ENCODE measurements at regions not wholly inside any gene's neighbourhood (a gene's known extent, or its start where the extent isn't known, plus 50 kb on each side); places are given as distances from the start of the nearest gene placed in this dataset.

DNA sequence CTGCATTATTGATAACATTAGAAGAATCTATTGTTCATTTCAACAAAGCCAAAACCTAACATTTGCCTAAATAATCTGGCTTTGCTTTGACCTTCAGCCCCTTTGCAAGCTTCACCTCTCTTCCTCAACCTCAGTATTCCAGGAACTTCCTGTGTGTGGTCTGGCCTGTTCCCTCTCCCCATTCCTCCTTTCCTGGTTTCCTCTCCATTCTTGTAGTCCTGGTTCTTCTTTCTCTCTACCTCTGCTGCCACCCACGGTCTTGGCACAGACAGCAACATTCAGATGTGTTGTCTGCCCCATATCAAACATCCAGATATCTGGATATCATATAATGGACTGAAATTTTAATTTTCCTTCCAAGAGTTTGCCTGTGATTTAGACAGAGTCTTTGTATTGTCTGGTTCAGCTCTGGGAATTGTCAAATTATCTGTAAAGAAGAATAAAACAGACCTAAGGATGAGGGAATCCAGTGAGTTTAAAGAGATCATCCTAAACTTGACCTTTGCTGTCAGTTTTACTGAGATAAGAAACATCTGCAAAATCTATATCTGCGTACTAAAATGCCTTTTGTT is 148.1 kb upstream of the KCTD3 start:
- no peak overlapping the region for H3K4me3 ChIP-seq (ENCODE audit: low read length in 2 of 2)
- H2AK5ac ChIP-seq (ENCODE audit: low read depth, low read length) = no peak overlapping the region
- no peak overlapping the region for H3K27ac ChIP-seq (replicated peaks; ENCODE audit: low read length)
- H2BK5ac ChIP-seq (ENCODE audit: low read length) = no peak overlapping the region
- no peak overlapping the region for H4K91ac ChIP-seq (ENCODE audit: low read depth, low read length, poor library complexity)
- no peaks in the 10 kb centered on the region for H3K79me1 ChIP-seq (ENCODE audit: low read depth, low read length)
- no peak overlapping the region for H2BK15ac ChIP-seq (ENCODE audit: low read length)
- H3K23ac ChIP-seq (ENCODE audit: low read depth, low read length, poor library complexity) = no peak overlapping the region
- WGBS, 2 donors (ENCODE audit: extremely low coverage in 2 of 2, insufficient read length in 2 of 2, insufficient replicate concordance in 1 of 2) = no CpG with 5 or more reads among the region's 2 CpGs
- no peak for DNase-seq (ENCODE audit: low spot score)
- no peak overlapping the region for H3K9ac ChIP-seq (ENCODE audit: low read depth, low read length, poor library complexity)
- H3K4ac ChIP-seq (ENCODE audit: low read length) = no peak overlapping the region
- H4K8ac ChIP-seq (ENCODE audit: low read depth, low read length) = no peak overlapping the region
- no peak overlapping the region for H3K18ac ChIP-seq (ENCODE audit: low read length)
- H2BK12ac ChIP-seq (ENCODE audit: low read length) = no peak overlapping the region
- peaks cover 0 to 5% of the 10 kb centered on the region in 2 donors for H3K4me1 ChIP-seq (ENCODE audit: control insufficient read depth in 2 of 2, insufficient read depth in 1 of 2, low read depth in 1 of 2, low read length in 2 of 2)
- H3K14ac ChIP-seq (ENCODE audit: low read length) = no peak overlapping the region
- H3K27me3 ChIP-seq (ENCODE audit: control insufficient read depth in 3 of 3, insufficient read depth in 3 of 3, low read depth in 1 of 3, low read length in 3 of 3) = no peaks in the 10 kb centered on the region
- H3K36me3 ChIP-seq (replicated peaks in 1 of 2; ENCODE audit: control insufficient read depth in 2 of 2, insufficient read depth in 2 of 2, low read length in 2 of 2) = no peaks in the 10 kb centered on the region
- H2BK120ac ChIP-seq (ENCODE audit: low read depth, low read length) = no peak overlapping the region
- no peak overlapping the region for H2AFZ ChIP-seq (ENCODE audit: low read length)
- H3K9me3 ChIP-seq (replicated peaks in 1 of 2; ENCODE audit: control insufficient read depth in 2 of 2, insufficient read depth in 1 of 2, low read depth in 1 of 2, low read length in 2 of 2) = no peaks in the 10 kb centered on the region
- H3K4me2 ChIP-seq (ENCODE audit: insufficient read depth, low read length, poor library complexity, severe bottlenecking) = no peak overlapping the region

DNA sequence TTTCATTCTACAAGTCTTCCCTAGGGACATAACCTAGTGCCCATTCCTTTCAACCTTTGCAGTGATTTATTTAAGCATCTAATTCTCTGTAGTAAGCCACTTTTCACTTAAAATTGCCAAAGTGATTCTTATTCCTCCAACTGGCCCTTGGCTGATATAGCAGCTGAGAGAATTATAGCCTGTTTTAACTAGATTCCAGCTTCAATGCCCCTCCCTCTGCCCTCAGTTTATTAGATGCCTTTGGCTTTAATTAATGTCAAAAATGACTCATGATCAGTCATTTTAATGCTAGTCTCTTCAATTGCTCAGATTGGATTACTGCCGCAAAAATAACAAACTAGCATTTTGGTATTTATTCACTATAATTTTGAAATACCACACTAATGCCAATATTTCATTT is 145.4 kb upstream of the KCTD3 start:
- no peak overlapping the region for H3K14ac ChIP-seq (ENCODE audit: low read length)
- H3K23ac ChIP-seq (ENCODE audit: low read depth, low read length, poor library complexity) = no peak overlapping the region
- H3K27me3 ChIP-seq (ENCODE audit: control insufficient read depth in 3 of 3, insufficient read depth in 3 of 3, low read depth in 1 of 3, low read length in 3 of 3) = no peaks in the 10 kb centered on the region
- H3K9me3 ChIP-seq (replicated peaks in 1 of 2; ENCODE audit: control insufficient read depth in 2 of 2, insufficient read depth in 1 of 2, low read depth in 1 of 2, low read length in 2 of 2) = no peaks in the 10 kb centered on the region
- H3K27ac ChIP-seq (replicated peaks; ENCODE audit: low read length) = no peak overlapping the region
- H3K79me1 ChIP-seq (ENCODE audit: low read depth, low read length) = no peaks in the 10 kb centered on the region
- H3K4me3 ChIP-seq (ENCODE audit: low read length in 2 of 2) = no peak overlapping the region
- no peak overlapping the region for H2AK5ac ChIP-seq (ENCODE audit: low read depth, low read length)
- H3K18ac ChIP-seq (ENCODE audit: low read length) = no peak overlapping the region
- no peak overlapping the region for H3K4ac ChIP-seq (ENCODE audit: low read length)
- DNase-seq (ENCODE audit: low spot score) = no peak
- no peak overlapping the region for H2BK15ac ChIP-seq (ENCODE audit: low read length)
- WGBS, 2 donors (ENCODE audit: extremely low coverage in 2 of 2, insufficient read length in 2 of 2, insufficient replicate concordance in 1 of 2) = no CpG with 5 or more reads among the region's 1 CpG
- no peak overlapping the region for H3K9ac ChIP-seq (ENCODE audit: low read depth, low read length, poor library complexity)
- no peak overlapping the region for H2BK12ac ChIP-seq (ENCODE audit: low read length)
- H2AFZ ChIP-seq (ENCODE audit: low read length) = no peak overlapping the region
- H4K91ac ChIP-seq (ENCODE audit: low read depth, low read length, poor library complexity) = no peak overlapping the region
- no peak overlapping the region for H2BK5ac ChIP-seq (ENCODE audit: low read length)
- H3K36me3 ChIP-seq (replicated peaks in 1 of 2; ENCODE audit: control insufficient read depth in 2 of 2, insufficient read depth in 2 of 2, low read length in 2 of 2) = no peaks in the 10 kb centered on the region
- no peak overlapping the region for H4K8ac ChIP-seq (ENCODE audit: low read depth, low read length)
- H3K4me2 ChIP-seq (ENCODE audit: insufficient read depth, low read length, poor library complexity, severe bottlenecking) = no peak overlapping the region
- peaks cover 0 to 5% of the 10 kb centered on the region in 2 donors for H3K4me1 ChIP-seq (ENCODE audit: control insufficient read depth in 2 of 2, insufficient read depth in 1 of 2, low read depth in 1 of 2, low read length in 2 of 2)
- no peak overlapping the region for H2BK120ac ChIP-seq (ENCODE audit: low read depth, low read length)

DNA sequence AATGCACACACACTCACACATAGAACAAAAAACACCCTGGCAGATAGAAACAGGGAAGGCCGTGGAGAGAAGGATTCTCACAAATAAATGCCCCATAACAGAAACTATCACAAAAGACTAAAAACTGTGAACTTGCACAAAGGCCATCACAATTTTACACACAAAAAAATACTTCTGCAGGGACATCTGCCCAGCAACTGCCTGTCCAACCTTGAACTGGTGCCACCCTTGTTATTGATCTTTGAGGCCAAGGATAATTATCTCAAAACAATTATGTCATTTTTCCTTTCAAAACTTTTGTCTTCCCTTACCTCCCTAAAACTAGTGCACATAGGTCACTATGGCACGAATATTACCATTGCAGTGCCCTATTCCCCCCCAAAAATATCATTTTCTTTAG is 143.8 kb upstream of the KCTD3 start:
- Histone ChIP-seq H3K18ac (ENCODE audit: low read length) (no peak overlapping the region), H2AK5ac (ENCODE audit: low read depth, low read length) (no peak overlapping the region), H3K14ac (ENCODE audit: low read length) (no peak overlapping the region), H2AFZ (ENCODE audit: low read length) (no peak overlapping the region), H3K4me1 (ENCODE audit: control insufficient read depth in 2 of 2, insufficient read depth in 1 of 2, low read depth in 1 of 2, low read length in 2 of 2) (peaks cover 0 to 5% of the 10 kb centered on the region in 2 donors), H3K27me3 (ENCODE audit: control insufficient read depth in 3 of 3, insufficient read depth in 3 of 3, low read depth in 1 of 3, low read length in 3 of 3) (no peaks in the 10 kb centered on the region), H3K4ac (ENCODE audit: low read length) (no peak overlapping the region), H3K23ac (ENCODE audit: low read depth, low read length, poor library complexity) (no peak overlapping the region), H3K9ac (ENCODE audit: low read depth, low read length, poor library complexity) (no peak overlapping the region), H2BK12ac (ENCODE audit: low read length) (no peak overlapping the region), H3K27ac (replicated peaks; ENCODE audit: low read length) (no peak overlapping the region), H2BK120ac (ENCODE audit: low read depth, low read length) (no peak overlapping the region), H3K9me3 (replicated peaks in 1 of 2; ENCODE audit: control insufficient read depth in 2 of 2, insufficient read depth in 1 of 2, low read depth in 1 of 2, low read length in 2 of 2) (no peaks in the 10 kb centered on the region), H3K36me3 (replicated peaks in 1 of 2; ENCODE audit: control insufficient read depth in 2 of 2, insufficient read depth in 2 of 2, low read length in 2 of 2) (no peaks in the 10 kb centered on the region), H3K4me2 (ENCODE audit: insufficient read depth, low read length, poor library complexity, severe bottlenecking) (no peak overlapping the region), H3K4me3 (ENCODE audit: low read length in 2 of 2) (no peak overlapping the region), H4K91ac (ENCODE audit: low read depth, low read length, poor library complexity) (no peak overlapping the region), H3K79me1 (ENCODE audit: low read depth, low read length) (no peaks in the 10 kb centered on the region), H2BK15ac (ENCODE audit: low read length) (no peak overlapping the region), H4K8ac (ENCODE audit: low read depth, low read length) (no peak overlapping the region), H2BK5ac (ENCODE audit: low read length) (no peak overlapping the region)
- no peak for DNase-seq (ENCODE audit: low spot score)
- no CpG with 5 or more reads among the region's 2 CpGs for WGBS, 2 donors (ENCODE audit: extremely low coverage in 2 of 2, insufficient read length in 2 of 2, insufficient replicate concordance in 1 of 2)

DNA sequence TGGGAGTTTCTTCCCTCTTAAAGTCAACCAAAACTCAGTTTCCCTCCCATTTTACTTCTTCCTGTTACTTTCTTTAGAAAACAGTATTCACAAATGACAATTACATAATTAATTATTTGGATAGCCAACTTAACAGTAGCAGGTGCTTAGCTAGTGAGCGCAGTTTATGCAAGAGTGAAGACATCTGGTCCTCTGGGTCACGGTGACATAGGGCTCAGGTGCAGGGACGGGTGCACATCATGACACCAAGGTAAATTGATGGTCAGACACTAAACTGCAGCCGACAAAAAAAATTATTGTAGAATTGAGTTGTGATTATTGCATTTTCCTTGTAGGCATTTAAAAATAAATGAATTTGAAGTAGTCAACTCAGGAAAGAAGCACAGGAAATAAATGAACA is 142.0 kb upstream of the KCTD3 start:
- no peaks in the 10 kb centered on the region for H3K36me3 ChIP-seq (replicated peaks in 1 of 2; ENCODE audit: control insufficient read depth in 2 of 2, insufficient read depth in 2 of 2, low read length in 2 of 2)

More for the DNA sequence above, 142.0 kb upstream of the KCTD3 start:
- no peak overlapping the region for H2AK5ac ChIP-seq (ENCODE audit: low read depth, low read length)
- no peak overlapping the region for H3K14ac ChIP-seq (ENCODE audit: low read length)
- no peak overlapping the region for H2BK5ac ChIP-seq (ENCODE audit: low read length)
- H3K27ac ChIP-seq (replicated peaks; ENCODE audit: low read length) = no peak overlapping the region
- H2BK15ac ChIP-seq (ENCODE audit: low read length) = no peak overlapping the region
- H2BK120ac ChIP-seq (ENCODE audit: low read depth, low read length) = no peak overlapping the region
- H2AFZ ChIP-seq (ENCODE audit: low read length) = no peak overlapping the region
- no peak overlapping the region for H3K23ac ChIP-seq (ENCODE audit: low read depth, low read length, poor library complexity)
- DNase-seq (ENCODE audit: low spot score) = no peak
- no peaks in the 10 kb centered on the region for H3K27me3 ChIP-seq (ENCODE audit: control insufficient read depth in 3 of 3, insufficient read depth in 3 of 3, low read depth in 1 of 3, low read length in 3 of 3)
- H3K4me1 ChIP-seq (ENCODE audit: control insufficient read depth in 2 of 2, insufficient read depth in 1 of 2, low read depth in 1 of 2, low read length in 2 of 2) = peaks cover 0 to 5% of the 10 kb centered on the region in 2 donors
- no peak overlapping the region for H3K18ac ChIP-seq (ENCODE audit: low read length)
- H3K4me2 ChIP-seq (ENCODE audit: insufficient read depth, low read length, poor library complexity, severe bottlenecking) = no peak overlapping the region
- no peaks in the 10 kb centered on the region for H3K9me3 ChIP-seq (replicated peaks in 1 of 2; ENCODE audit: control insufficient read depth in 2 of 2, insufficient read depth in 1 of 2, low read depth in 1 of 2, low read length in 2 of 2)
- H4K91ac ChIP-seq (ENCODE audit: low read depth, low read length, poor library complexity) = no peak overlapping the region
- H3K4me3 ChIP-seq (ENCODE audit: low read length in 2 of 2) = no peak overlapping the region
- no peak overlapping the region for H3K9ac ChIP-seq (ENCODE audit: low read depth, low read length, poor library complexity)
- no CpG with 5 or more reads among the region's 4 CpGs for WGBS, 2 donors (ENCODE audit: extremely low coverage in 2 of 2, insufficient read length in 2 of 2, insufficient replicate concordance in 1 of 2)
- H2BK12ac ChIP-seq (ENCODE audit: low read length) = no peak overlapping the region
- no peaks in the 10 kb centered on the region for H3K79me1 ChIP-seq (ENCODE audit: low read depth, low read length)
- no peak overlapping the region for H3K4ac ChIP-seq (ENCODE audit: low read length)
- H4K8ac ChIP-seq (ENCODE audit: low read depth, low read length) = no peak overlapping the region

Data from neuronal stem cell (in vitro differentiated cells).